HCT116 (cell line): ENCODE measurements at regions not wholly inside any gene's neighbourhood (a gene's known extent, or its start where the extent isn't known, plus 50 kb on each side); places are given as distances from the start of the nearest gene placed in this dataset.

Experiments
- ATAC-seq: fragments of 200-7000 bp; cut with Tn5 transposase; 2 replicates; pipeline ENCODE4 v1.9.1; 2020; ENCODE audit warnings: mild to moderate bottlenecking, moderate library complexity
- BruUV-seq: library from RNA; stranded (reverse); fragments of 400-500 nt; replicated peaks from 2 replicates; lab custom pipeline; 2021; lab: Mats Ljungman, UMichigan
- CTCF ChIA-PET: fragments of 300-600 bp; sonication (Branson Sonifier 250); formaldehyde crosslinking; loops from one replicate; lab custom pipeline; 2021; ENCODE audit warnings: antibody characterized with exemption; lab: Charles Lee
- POLR2A ChIA-PET: fragments of 300-600, 350-600 bp; sonication (Branson Sonifier 250); formaldehyde crosslinking; loops from one replicate; lab custom pipeline; 2021; ENCODE audit warnings: antibody characterized with exemption; lab: Charles Lee
- RAD21 ChIA-PET, 2 experiments: fragments of 300-600 bp; sonication (Branson Sonifier 250); formaldehyde crosslinking; loops; one replicate each; lab custom pipeline; 2023; ENCODE audit warnings: low total read pairs in 2 of 2; ENCODE audit not compliant: uncharacterized antibody in 2 of 2, unreplicated experiment in 2 of 2, low non-redundant PET in 1 of 2; lab: Charles Lee
- DNase-seq: peaks from one replicate; pipeline ENCODE4 v3.0.0-alpha.2; 2010; ENCODE audit warnings: low read depth, low spot score
- H2AFZ ChIP-seq: fragments of 200-600 bp; shearing (Covaris generic), sonication (generic); 2 replicates; pipeline ENCODE4 v1.6.1; 2017; ENCODE audit warnings: low read depth, mixed run types, mixed read lengths, antibody characterized with exemption, low read length; ENCODE audit not compliant: poor library complexity, severe bottlenecking
- H3K27ac ChIP-seq: 2 replicates; pipeline ENCODE4 v1.5.1; 2012; ENCODE audit warnings: low read depth, low read length
- H3K27me3 ChIP-seq: fragments of 200-600 bp; sonication (generic); 2 replicates; pipeline ENCODE4 v1.6.1; 2016; ENCODE audit warnings: mixed run types, low read length, mixed read lengths; ENCODE audit not compliant: insufficient read depth
- H3K36me3 ChIP-seq, 2 experiments: fragments of 200-500 bp in 1 of 2; fragments of 200-600 bp in 1 of 2; sonication (Bioruptor generic) in 1 of 2; sonication (generic) in 1 of 2; 2 replicates each; pipeline versions ENCODE4 v1.5.1 to v1.6.1; 2014 to 2016; ENCODE audit warnings: low read length in 2 of 2, inconsistent platforms in 1 of 2, mixed read lengths in 1 of 2, mixed run types in 1 of 2; ENCODE audit not compliant: insufficient read depth in 2 of 2, control insufficient read depth in 1 of 2
- H3K4me1 ChIP-seq, 2 experiments: fragments of 200-600 bp in 1 of 2; sonication (generic) in 1 of 2; 2 replicates each; pipeline versions ENCODE4 v1.5.1 to v1.6.1; 2012 to 2017; ENCODE audit warnings: low read length in 2 of 2, inconsistent platforms in 1 of 2, mild to moderate bottlenecking in 1 of 2, mixed read lengths in 1 of 2, mixed run types in 1 of 2, moderate library complexity in 1 of 2; ENCODE audit not compliant: insufficient read depth in 2 of 2, control insufficient read depth in 1 of 2
- H3K4me2 ChIP-seq: fragments of 200-600 bp; sonication (generic); 2 replicates; pipeline ENCODE4 v1.6.1; 2017; ENCODE audit warnings: mixed run types, low read length, mixed read lengths
- H3K4me3 ChIP-seq, 2 experiments: fragments of 200-600 bp in 1 of 2; sonication (generic) in 1 of 2; replicated peaks in 1 of 2; 2 replicates each; pipeline ENCODE4 v1.5.1; 2011 to 2016; ENCODE audit warnings: low read length in 2 of 2, control low read depth in 1 of 2, low read depth in 1 of 2, mild to moderate bottlenecking in 1 of 2, mixed read lengths in 1 of 2, mixed run types in 1 of 2
- H3K79me2 ChIP-seq: fragments of 200-600 bp; sonication (generic); 2 replicates; pipeline ENCODE4 v1.6.1; 2017; ENCODE audit warnings: mild to moderate bottlenecking, mixed run types, low read length, moderate library complexity, mixed read lengths; ENCODE audit not compliant: insufficient read depth
- H3K9ac ChIP-seq: fragments of 200-600 bp; sonication (generic); 2 replicates; pipeline ENCODE4 v1.6.1; 2016; ENCODE audit warnings: low read length, mixed read lengths
- H3K9me2 ChIP-seq: fragments of 200-600 bp; sonication (generic), shearing (Covaris generic); 2 replicates; pipeline ENCODE4 v1.6.1; 2017; ENCODE audit warnings: mixed run types, mild to moderate bottlenecking, moderate library complexity; ENCODE audit not compliant: insufficient read depth
- H3K9me3 ChIP-seq, 2 experiments: fragments of 200-500 bp in 1 of 2; fragments of 200-600 bp in 1 of 2; sonication (Bioruptor generic) in 1 of 2; sonication (generic) in 1 of 2; 2 replicates each; pipeline ENCODE4 v1.6.1; 2014 to 2017; ENCODE audit warnings: low read length in 2 of 2, mixed read lengths in 2 of 2, inconsistent platforms in 1 of 2, low read depth in 1 of 2, mild to moderate bottlenecking in 1 of 2, mixed run types in 1 of 2, moderate library complexity in 1 of 2; ENCODE audit not compliant: control insufficient read depth in 1 of 2, insufficient read depth in 1 of 2
- H4K20me1 ChIP-seq: fragments of 200-600 bp; sonication (generic), shearing (Covaris generic); 2 replicates; pipeline ENCODE4 v1.6.1; 2017; ENCODE audit warnings: mixed run types, mild to moderate bottlenecking, moderate library complexity; ENCODE audit not compliant: insufficient read depth
- ATF3 ChIP-seq: IDR thresholded peaks from 2 replicates; pipeline ENCODE4 v1.6.1; 2012
- CBX3 ChIP-seq: IDR thresholded peaks from 2 replicates; pipeline ENCODE4 v1.6.1; 2012; ENCODE audit warnings: low read depth
- EGR1 ChIP-seq: IDR thresholded peaks from 2 replicates; pipeline ENCODE4 v1.6.1; 2012; ENCODE audit warnings: low read depth
- EZH2phosphoT487 ChIP-seq: fragments of 200-600 bp; IDR thresholded peaks from 2 replicates; pipeline ENCODE4 v1.6.1; 2018; ENCODE audit warnings: antibody characterized with exemption, borderline replicate concordance
- FOSL1 ChIP-seq: IDR thresholded peaks from 2 replicates; pipeline ENCODE4 v1.6.1; 2012; ENCODE audit warnings: low read depth
- POLR2A ChIP-seq: IDR thresholded peaks from 2 replicates; pipeline ENCODE4 v1.7.0; 2011; ENCODE audit warnings: borderline replicate concordance; ENCODE audit not compliant: insufficient read depth, insufficient read length; ENCODE audit errors: extremely low read depth
- POLR2AphosphoS5 ChIP-seq: IDR thresholded peaks from 2 replicates; pipeline ENCODE4 v1.6.1; 2011; ENCODE audit warnings: mild to moderate bottlenecking, low read depth, low read length, moderate library complexity
- RAD21 ChIP-seq: IDR thresholded peaks from 2 replicates; pipeline ENCODE4 v1.6.1; 2012; ENCODE audit warnings: low read depth, mild to moderate bottlenecking
- SIN3A ChIP-seq: IDR thresholded peaks from 2 replicates; pipeline ENCODE4 v1.6.1; 2012; ENCODE audit warnings: low read depth
- SP1 ChIP-seq: IDR thresholded peaks from 2 replicates; pipeline ENCODE4 v1.6.1; 2012; ENCODE audit warnings: low read depth
- SRF ChIP-seq: IDR thresholded peaks from 2 replicates; pipeline ENCODE4 v1.6.1; 2012; ENCODE audit warnings: low read depth
- YY1 ChIP-seq: IDR thresholded peaks from 2 replicates; pipeline ENCODE4 v1.6.1; 2011; ENCODE audit warnings: low read length, low read depth, moderate library complexity, mild to moderate bottlenecking; ENCODE audit not compliant: insufficient replicate concordance; ENCODE audit errors: extremely low read depth
- ZFX ChIP-seq: fragments of 450-650 bp; IDR thresholded peaks from 2 replicates; pipeline ENCODE4 v1.6.1; 2017
- intact Hi-C: fragments of 100-400 bp; cut with micrococcal nuclease; formaldehyde crosslinking; loops from 2 replicates; pipeline ENCODE4 v1.10.0; 2022
- TF ChIP-seq, protein P1 (sequence below), 3 experiments: fragments of 200-600 bp in 1 of 3; sonication (generic) in 1 of 3; IDR thresholded peaks in 2 of 3; conservative IDR thresholded peaks in 1 of 3; 2 replicates each; pipeline ENCODE4 v1.5.1; 2012 to 2017; ENCODE audit warnings: low read depth in 2 of 3, low read length in 2 of 3, antibody characterized with exemption in 1 of 3, borderline replicate concordance in 1 of 3, control low read depth in 1 of 3, mild to moderate bottlenecking in 1 of 3, mixed read lengths in 1 of 3, mixed run types in 1 of 3, moderate library complexity in 1 of 3; ENCODE audit not compliant: insufficient read depth in 1 of 3
- TF ChIP-seq, protein P2 (sequence below): IDR thresholded peaks from 2 replicates; pipeline ENCODE4 v1.6.1; 2011; ENCODE audit warnings: mild to moderate bottlenecking, low read length, moderate library complexity; ENCODE audit not compliant: insufficient replicate concordance; ENCODE audit errors: extremely low read depth
- TF ChIP-seq, protein P3 (sequence below): IDR thresholded peaks from 2 replicates; pipeline ENCODE4 v1.6.1; 2012

GRCh38 chr10:65348637-65349036 is 1577.2 kb upstream of the LRRTM3 start:
- intact Hi-C loops, result no loop called here
- no peaks in the 10 kb centered on the region for H3K36me3 ChIP-seq
- H3K4me1 ChIP-seq, result no peaks in the 10 kb centered on the region
- H4K20me1 ChIP-seq, result no peaks in the 10 kb centered on the region
- POLR2A ChIA-PET, result no interaction called here
- H3K79me2 ChIP-seq, result no peaks in the 10 kb centered on the region
- no peaks in the 10 kb centered on the region for H3K9me3 ChIP-seq
- no TSS peak for BruUV-seq
- no peaks in the 10 kb centered on the region for H3K9me2 ChIP-seq
- ATAC-seq (no peak), DNase-seq (no peak)
- no peak overlapping the region for H2AFZ ChIP-seq
- no peaks in the 10 kb centered on the region for H3K27me3 ChIP-seq
- CTCF ChIA-PET, result interaction anchor here (1.6 kb wide), 1 partner anchor 10 kb away, joined by 5 read pairs; no protein-coding TSS in a partner anchor
- no peak overlapping the region for H3K9ac ChIP-seq
- no peak overlapping the region for H3K27ac ChIP-seq
- RAD21 ChIA-PET, result no interaction called here
- no peak overlapping the region for H3K4me2 ChIP-seq
- no peak overlapping the region for H3K4me3 ChIP-seq
- TF ChIP-seq ZFX (no peak), FOSL1 (no peak), EGR1 (no peak), SP1 (no peak), ATF3 (no peak), SRF (no peak), YY1 (no peak), POLR2AphosphoS5 (no peak), EZH2phosphoT487 (no peak), RAD21 (no peak), POLR2A (no peak), CBX3 (no peak), SIN3A (no peak)
- TF ChIP-seq, protein P1, sequence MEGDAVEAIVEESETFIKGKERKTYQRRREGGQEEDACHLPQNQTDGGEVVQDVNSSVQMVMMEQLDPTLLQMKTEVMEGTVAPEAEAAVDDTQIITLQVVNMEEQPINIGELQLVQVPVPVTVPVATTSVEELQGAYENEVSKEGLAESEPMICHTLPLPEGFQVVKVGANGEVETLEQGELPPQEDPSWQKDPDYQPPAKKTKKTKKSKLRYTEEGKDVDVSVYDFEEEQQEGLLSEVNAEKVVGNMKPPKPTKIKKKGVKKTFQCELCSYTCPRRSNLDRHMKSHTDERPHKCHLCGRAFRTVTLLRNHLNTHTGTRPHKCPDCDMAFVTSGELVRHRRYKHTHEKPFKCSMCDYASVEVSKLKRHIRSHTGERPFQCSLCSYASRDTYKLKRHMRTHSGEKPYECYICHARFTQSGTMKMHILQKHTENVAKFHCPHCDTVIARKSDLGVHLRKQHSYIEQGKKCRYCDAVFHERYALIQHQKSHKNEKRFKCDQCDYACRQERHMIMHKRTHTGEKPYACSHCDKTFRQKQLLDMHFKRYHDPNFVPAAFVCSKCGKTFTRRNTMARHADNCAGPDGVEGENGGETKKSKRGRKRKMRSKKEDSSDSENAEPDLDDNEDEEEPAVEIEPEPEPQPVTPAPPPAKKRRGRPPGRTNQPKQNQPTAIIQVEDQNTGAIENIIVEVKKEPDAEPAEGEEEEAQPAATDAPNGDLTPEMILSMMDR (IDR thresholded peaks at IDR 0.05 in 2 of 3, conservative IDR thresholded peaks at IDR 0.05 in 1 of 3; ENCODE audit: borderline replicate concordance in 1 of 3, insufficient read depth in 1 of 3, low read depth in 2 of 3, low read length in 2 of 3), result no peak
- TF ChIP-seq, protein P2, sequence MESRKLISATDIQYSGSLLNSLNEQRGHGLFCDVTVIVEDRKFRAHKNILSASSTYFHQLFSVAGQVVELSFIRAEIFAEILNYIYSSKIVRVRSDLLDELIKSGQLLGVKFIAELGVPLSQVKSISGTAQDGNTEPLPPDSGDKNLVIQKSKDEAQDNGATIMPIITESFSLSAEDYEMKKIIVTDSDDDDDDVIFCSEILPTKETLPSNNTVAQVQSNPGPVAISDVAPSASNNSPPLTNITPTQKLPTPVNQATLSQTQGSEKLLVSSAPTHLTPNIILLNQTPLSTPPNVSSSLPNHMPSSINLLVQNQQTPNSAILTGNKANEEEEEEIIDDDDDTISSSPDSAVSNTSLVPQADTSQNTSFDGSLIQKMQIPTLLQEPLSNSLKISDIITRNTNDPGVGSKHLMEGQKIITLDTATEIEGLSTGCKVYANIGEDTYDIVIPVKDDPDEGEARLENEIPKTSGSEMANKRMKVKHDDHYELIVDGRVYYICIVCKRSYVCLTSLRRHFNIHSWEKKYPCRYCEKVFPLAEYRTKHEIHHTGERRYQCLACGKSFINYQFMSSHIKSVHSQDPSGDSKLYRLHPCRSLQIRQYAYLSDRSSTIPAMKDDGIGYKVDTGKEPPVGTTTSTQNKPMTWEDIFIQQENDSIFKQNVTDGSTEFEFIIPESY, result no peak
- TF ChIP-seq, protein P3, sequence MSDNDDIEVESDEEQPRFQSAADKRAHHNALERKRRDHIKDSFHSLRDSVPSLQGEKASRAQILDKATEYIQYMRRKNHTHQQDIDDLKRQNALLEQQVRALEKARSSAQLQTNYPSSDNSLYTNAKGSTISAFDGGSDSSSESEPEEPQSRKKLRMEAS, result no peak
